ENCODE measurements at regions not wholly inside any gene's neighbourhood (a gene's known extent, or its start where the extent isn't known, plus 50 kb on each side); places are given as distances from the start of the nearest gene placed in this dataset.

GRCh38 chr5:8376478-8376877 lies 507.5 kb downstream of the MTRR start:
- TF ChIP-seq E2F4 (CRISPR knock-in tag; IDR thresholded peaks at IDR 0.05; ENCODE audit: borderline replicate concordance, low read depth): no peak
- TF ChIP-seq CTCF (IDR thresholded peaks at IDR 0.05): no peak
- TF ChIP-seq IRF1 (CRISPR knock-in tag; IDR thresholded peaks at IDR 0.05): no peak
- no peak for TF ChIP-seq KAT7 (CRISPR knock-in tag; IDR thresholded peaks at IDR 0.05; ENCODE audit: borderline replicate concordance)
- TF ChIP-seq NFYB (CRISPR knock-in tag; conservative IDR thresholded peaks at IDR 0.05; ENCODE audit: low read depth): no peak
- TF ChIP-seq ZBTB43 (CRISPR knock-in tag; IDR thresholded peaks at IDR 0.05): no peak
- TF ChIP-seq ESRRA (CRISPR knock-in tag; IDR thresholded peaks at IDR 0.05; ENCODE audit: borderline replicate concordance): no peak
- TF ChIP-seq CREB1 (CRISPR knock-in tag; IDR thresholded peaks at IDR 0.05): no peak
- TF ChIP-seq FOXJ3 (CRISPR knock-in tag; IDR thresholded peaks at IDR 0.05; ENCODE audit: borderline replicate concordance): no peak
- no peak for TF ChIP-seq GABPB1 (CRISPR knock-in tag; IDR thresholded peaks at IDR 0.05)
